Astrocyte of the cerebellum (primary cell): ENCODE measurements at regions not wholly inside any gene's neighbourhood (a gene's known extent, or its start where the extent isn't known, plus 50 kb on each side); places are given as distances from the start of the nearest gene placed in this dataset.
"Not testable (repeated sequence)": the region's sequence is repeated elsewhere in the genome, so short reads cannot be mapped to it uniquely, and the experiment has no call there.

Experiments used
- DNase-seq: peaks from one replicate; pipeline ENCODE4 v3.0.0-alpha.2; 2011; ENCODE audit warnings: low read depth
- H3K4me3 ChIP-seq: 2 replicates; pipeline ENCODE4 v1.5.1; 2011; ENCODE audit warnings: mild to moderate bottlenecking, low read depth, low read length, moderate library complexity
- in situ Hi-C: cut with HindIII; loops from 2 replicates; pipeline ENCODE4 v1.10.0; 2017; ENCODE audit warnings: low sequenced_read_pairs
- TF ChIP-seq, protein P1 (sequence below): IDR thresholded peaks from 2 replicates; pipeline ENCODE4 v1.5.1; 2012; ENCODE audit warnings: low read length, low read depth, moderate library complexity, mild to moderate bottlenecking; ENCODE audit errors: missing control alignments

DNA sequence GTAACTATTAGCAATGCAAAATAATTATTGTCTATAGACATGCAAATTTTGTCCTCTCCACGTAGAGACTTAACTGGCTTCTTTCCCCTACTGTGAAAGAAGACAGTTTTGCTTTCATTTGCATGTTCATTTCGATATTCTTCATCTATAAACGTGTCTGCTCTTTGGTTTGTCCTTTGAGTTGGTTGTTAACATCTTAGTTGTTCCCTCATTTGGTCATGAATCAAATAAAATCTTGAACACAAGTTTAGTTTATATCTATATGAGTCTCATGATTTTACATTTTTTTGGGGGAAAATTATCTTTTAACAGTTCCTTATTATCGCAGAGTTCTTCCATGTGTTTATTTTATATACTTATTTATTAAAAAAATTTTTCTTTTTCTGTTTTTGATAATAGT is 214.4 kb downstream of the UTP18 start:
- TF ChIP-seq, protein P1, sequence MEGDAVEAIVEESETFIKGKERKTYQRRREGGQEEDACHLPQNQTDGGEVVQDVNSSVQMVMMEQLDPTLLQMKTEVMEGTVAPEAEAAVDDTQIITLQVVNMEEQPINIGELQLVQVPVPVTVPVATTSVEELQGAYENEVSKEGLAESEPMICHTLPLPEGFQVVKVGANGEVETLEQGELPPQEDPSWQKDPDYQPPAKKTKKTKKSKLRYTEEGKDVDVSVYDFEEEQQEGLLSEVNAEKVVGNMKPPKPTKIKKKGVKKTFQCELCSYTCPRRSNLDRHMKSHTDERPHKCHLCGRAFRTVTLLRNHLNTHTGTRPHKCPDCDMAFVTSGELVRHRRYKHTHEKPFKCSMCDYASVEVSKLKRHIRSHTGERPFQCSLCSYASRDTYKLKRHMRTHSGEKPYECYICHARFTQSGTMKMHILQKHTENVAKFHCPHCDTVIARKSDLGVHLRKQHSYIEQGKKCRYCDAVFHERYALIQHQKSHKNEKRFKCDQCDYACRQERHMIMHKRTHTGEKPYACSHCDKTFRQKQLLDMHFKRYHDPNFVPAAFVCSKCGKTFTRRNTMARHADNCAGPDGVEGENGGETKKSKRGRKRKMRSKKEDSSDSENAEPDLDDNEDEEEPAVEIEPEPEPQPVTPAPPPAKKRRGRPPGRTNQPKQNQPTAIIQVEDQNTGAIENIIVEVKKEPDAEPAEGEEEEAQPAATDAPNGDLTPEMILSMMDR, result no peak
- in situ Hi-C loops, result no loop called here
- no peak overlapping the region for H3K4me3 ChIP-seq
- no peak for DNase-seq

DNA sequence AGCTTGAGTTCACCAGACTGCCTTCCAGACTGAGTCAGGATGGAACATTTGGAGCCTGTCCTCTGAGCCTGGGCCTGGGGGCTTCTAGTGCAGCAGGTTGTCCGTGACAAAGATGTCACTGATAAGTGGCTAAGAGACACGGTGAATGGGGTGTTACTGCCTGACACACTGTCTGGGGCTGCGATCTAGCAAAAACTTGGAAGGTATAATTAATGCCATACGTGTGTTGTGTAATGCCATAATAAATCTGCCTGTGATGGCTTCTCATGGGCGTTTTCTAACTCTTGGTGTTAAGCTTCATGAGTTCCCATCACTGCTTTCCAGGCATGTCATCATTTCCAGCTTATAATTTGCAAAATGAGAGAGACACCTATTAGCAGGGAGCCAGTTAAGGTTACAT is 215.4 kb downstream of the UTP18 start:
- DNase-seq, result no peak
- TF ChIP-seq, protein P1, result no peak

DNA sequence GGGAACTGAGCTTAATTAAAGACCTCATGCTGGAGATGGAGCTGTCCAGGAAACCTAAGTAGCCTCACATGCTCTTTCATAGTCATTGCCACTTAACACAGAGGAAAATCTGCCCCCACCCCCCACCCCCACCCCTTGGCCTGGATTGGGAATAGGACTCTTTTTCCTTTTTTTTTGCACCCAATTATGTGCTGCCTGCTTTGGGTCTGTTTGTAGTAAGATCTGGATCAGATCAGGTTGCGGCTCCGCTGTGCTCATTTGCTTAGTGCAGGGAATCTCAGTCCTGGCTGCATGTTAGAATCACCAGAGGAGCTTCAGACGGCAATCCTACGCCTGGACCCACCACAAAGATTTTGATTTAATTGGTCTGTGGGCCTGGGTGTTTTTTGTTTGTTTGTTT is 219.0 kb downstream of the UTP18 start:
- TF ChIP-seq, protein P1, result no peak
- no peak overlapping the region for H3K4me3 ChIP-seq
- in situ Hi-C loops, result no loop called here
- DNase-seq, result no peak

More for the DNA sequence above, 215.4 kb downstream of the UTP18 start:
- in situ Hi-C loops, result no loop called here
- H3K4me3 ChIP-seq, result no peak overlapping the region

DNA sequence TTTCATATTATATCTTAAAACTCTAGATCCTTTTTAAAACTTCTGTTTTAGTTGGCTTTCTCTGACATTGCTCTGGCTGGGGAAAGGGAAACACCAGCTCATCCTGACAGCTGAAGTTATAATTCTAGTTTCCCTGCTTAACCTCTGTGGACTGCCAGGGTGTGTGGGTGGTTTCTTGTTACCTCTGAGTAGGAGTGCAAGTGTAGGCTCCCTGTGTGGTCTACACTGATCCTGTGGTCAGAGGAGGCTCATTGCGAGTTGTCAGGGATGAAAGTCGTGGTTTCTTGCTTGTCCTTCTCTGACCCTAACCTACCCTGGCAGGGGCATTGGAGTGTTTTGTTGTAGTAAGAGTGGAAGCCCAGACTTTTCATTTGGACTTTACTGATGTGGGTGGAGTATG is 221.0 kb downstream of the UTP18 start:
- H3K4me3 ChIP-seq, result no peak overlapping the region
- DNase-seq, result no peak
- TF ChIP-seq, protein P1, result no peak
- in situ Hi-C loops, result no loop called here

DNA sequence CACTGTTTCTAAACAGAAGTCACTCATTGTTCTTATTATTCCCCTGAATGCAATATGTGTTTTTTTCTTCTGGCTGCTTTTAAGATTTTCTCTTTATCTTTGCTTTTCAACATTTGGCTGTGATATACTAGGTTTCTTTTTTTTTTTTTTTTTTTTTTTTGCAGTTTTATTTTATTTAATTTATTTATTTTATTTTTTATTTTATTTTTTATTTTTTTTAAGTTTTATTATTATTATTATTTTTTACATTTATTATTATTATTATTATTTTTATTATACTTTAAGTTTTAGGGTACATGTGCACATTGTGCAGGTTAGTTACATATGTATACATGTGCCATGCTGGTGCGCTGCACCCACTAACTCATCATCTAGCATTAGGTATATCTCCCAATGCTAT is 221.9 kb downstream of the UTP18 start:
- H3K4me3 ChIP-seq, DNase-seq, in situ Hi-C loops: not testable (repeated sequence)

DNA sequence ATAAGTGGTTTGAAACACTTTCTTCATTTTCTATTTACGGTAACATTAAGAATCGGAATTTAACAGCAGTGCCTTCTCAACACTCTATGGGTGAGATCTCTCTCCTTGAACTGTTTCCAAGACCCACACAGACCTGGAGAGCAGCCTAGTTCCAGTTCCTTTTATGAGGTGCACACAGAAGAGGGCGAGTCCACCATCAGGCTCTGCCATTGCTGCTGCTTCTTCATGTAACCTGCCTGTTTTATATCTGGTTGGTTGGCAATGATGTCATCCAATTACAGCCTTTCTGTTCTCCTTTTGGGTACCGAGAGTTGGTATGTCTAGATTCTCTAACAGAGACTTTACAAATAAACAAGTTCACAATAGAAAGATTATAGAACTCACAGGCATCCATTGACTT is 225.7 kb downstream of the UTP18 start:
- DNase-seq, result no peak
- in situ Hi-C loops, result no loop called here
- TF ChIP-seq, protein P1, result no peak
- H3K4me3 ChIP-seq, result no peak overlapping the region

DNA sequence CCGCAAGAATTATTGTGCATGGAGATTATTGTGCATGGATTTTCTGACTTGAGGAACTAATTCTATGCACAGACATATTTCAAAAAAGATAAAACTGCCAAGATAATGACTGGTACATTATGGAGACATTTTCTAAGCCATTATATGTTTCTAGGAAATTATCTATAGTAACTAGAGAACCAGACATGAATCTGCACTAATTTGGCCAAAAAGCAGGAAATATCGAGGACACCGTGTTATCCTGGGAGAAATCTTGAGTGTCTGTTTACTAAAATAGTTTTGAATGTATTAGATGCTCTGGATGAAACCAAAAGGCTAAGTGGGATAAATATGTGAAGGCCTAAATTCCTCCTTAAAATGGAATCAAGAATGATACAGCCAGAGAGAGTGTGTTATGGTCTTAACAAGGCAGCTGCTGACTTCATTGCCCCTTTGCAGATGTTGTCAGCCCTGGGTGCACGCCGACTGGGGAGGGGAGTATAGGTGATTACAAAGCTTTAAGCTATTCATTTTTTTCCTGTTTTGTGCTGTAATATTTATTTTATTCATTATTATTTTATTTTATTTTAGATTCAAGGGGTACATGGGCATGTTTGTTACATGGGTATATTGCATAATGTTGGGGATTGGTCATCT is 226.7 kb downstream of the UTP18 start:
- no peak for DNase-seq
- TF ChIP-seq, protein P1, result no peak
- no peak overlapping the region for H3K4me3 ChIP-seq
- in situ Hi-C loops, result no loop called here
